Activated naive CD8-positive, alpha-beta T cell treated with anti-CD3 and anti-CD28 coated beads for 36 hours (primary cell): ENCODE measurements at regions not wholly inside any gene's neighbourhood (a gene's known extent, or its start where the extent isn't known, plus 50 kb on each side); places are given as distances from the start of the nearest gene placed in this dataset.
"Not testable (repeated sequence)": the region's sequence is repeated elsewhere in the genome, so short reads cannot be mapped to it uniquely, and the experiment has no call there.

Experiments used
- DNase-seq: peaks from one replicate; pipeline ENCODE4 v3.0.0; 2021
- H3K27ac Mint-ChIP-seq: one replicate; pipeline ENCODE4 v1.8.0; 2022; ENCODE audit warnings: mild to moderate bottlenecking, moderate library complexity, mixed read lengths
- H3K27me3 Mint-ChIP-seq: one replicate; pipeline ENCODE4 v1.8.0; 2022; ENCODE audit warnings: mild to moderate bottlenecking, mixed read lengths
- H3K36me3 Mint-ChIP-seq: one replicate; pipeline ENCODE4 v1.8.0; 2021; ENCODE audit warnings: mild to moderate bottlenecking, mixed read lengths
- H3K4me1 Mint-ChIP-seq: one replicate; pipeline ENCODE4 v1.8.0; 2021; ENCODE audit warnings: mixed read lengths
- H3K4me3 Mint-ChIP-seq: one replicate; pipeline ENCODE4 v1.8.0; 2022; ENCODE audit warnings: mild to moderate bottlenecking, moderate library complexity, mixed read lengths
- H3K9me3 Mint-ChIP-seq: one replicate; pipeline ENCODE4 v1.8.0; 2022; ENCODE audit warnings: mixed read lengths

- H3K27ac Mint-ChIP-seq, result no peak overlapping the region
- H3K27me3 Mint-ChIP-seq, result no peaks in the 10 kb centered on the region
- no peaks in the 10 kb centered on the region for H3K36me3 Mint-ChIP-seq
- DNase-seq, result no peak
- peaks cover 1% of the 10 kb centered on the region for H3K9me3 Mint-ChIP-seq
- H3K4me1 Mint-ChIP-seq, result no peaks in the 10 kb centered on the region
- H3K4me3 Mint-ChIP-seq, result no peak overlapping the region
These were observed 130.3 kb upstream of the FAM98A start for GRCh38 chr2:33729353-33729752.

GRCh38 chr2:33728106-33728505 lies 129.0 kb upstream of the FAM98A start:
- H3K9me3 Mint-ChIP-seq, result peaks cover 1% of the 10 kb centered on the region
- no peak overlapping the region for H3K4me3 Mint-ChIP-seq
- H3K4me1 Mint-ChIP-seq, result no peaks in the 10 kb centered on the region
- H3K36me3 Mint-ChIP-seq, result no peaks in the 10 kb centered on the region
- DNase-seq, result no peak
- H3K27me3 Mint-ChIP-seq, result no peaks in the 10 kb centered on the region
- H3K27ac Mint-ChIP-seq, result no peak overlapping the region

- Mint-ChIP-seq H3K4me1 (no peaks in the 10 kb centered on the region), H3K4me3 (no peak overlapping the region), H3K27ac (no peak overlapping the region), H3K27me3 (no peaks in the 10 kb centered on the region), H3K36me3 (no peaks in the 10 kb centered on the region), H3K9me3 (peaks cover 1% of the 10 kb centered on the region)
- DNase-seq, result no peak
These were observed 128.4 kb upstream of the FAM98A start for GRCh38 chr2:33727361-33728032.

- Mint-ChIP-seq H3K36me3 (no peaks in the 10 kb centered on the region), H3K27ac (no peak overlapping the region), H3K27me3 (no peaks in the 10 kb centered on the region), H3K4me3 (no peak overlapping the region), H3K9me3 (peaks cover 1% of the 10 kb centered on the region), H3K4me1 (no peaks in the 10 kb centered on the region)
- DNase-seq, result no peak
These were observed 127.3 kb upstream of the FAM98A start for GRCh38 chr2:33726415-33726814.

GRCh38 chr2:33723329-33723728 lies 124.2 kb upstream of the FAM98A start:
- Mint-ChIP-seq H3K4me3 (no peak overlapping the region), H3K27ac (no peak overlapping the region), H3K4me1 (no peaks in the 10 kb centered on the region), H3K9me3 (peaks cover 1% of the 10 kb centered on the region), H3K36me3 (no peaks in the 10 kb centered on the region), H3K27me3 (no peaks in the 10 kb centered on the region)
- DNase-seq, result no peak

- peaks cover 12% of the 10 kb centered on the region for H3K27me3 Mint-ChIP-seq
- H3K27ac Mint-ChIP-seq, result no peak overlapping the region
- H3K36me3 Mint-ChIP-seq, result no peaks in the 10 kb centered on the region
- H3K4me1 Mint-ChIP-seq, result no peaks in the 10 kb centered on the region
- H3K4me3 Mint-ChIP-seq, result no peak overlapping the region
- DNase-seq, result no peak
- H3K9me3 Mint-ChIP-seq, result no peaks in the 10 kb centered on the region
These were observed 120.0 kb upstream of the FAM98A start for GRCh38 chr2:33719067-33719466.

GRCh38 chr2:33712674-33713073 lies 113.6 kb upstream of the FAM98A start:
- DNase-seq, result no peak
- no peaks in the 10 kb centered on the region for H3K4me1 Mint-ChIP-seq
- H3K36me3 Mint-ChIP-seq, result no peaks in the 10 kb centered on the region
- H3K4me3 Mint-ChIP-seq, result no peak overlapping the region
- H3K27me3 Mint-ChIP-seq, result peaks cover 12% of the 10 kb centered on the region
- no peaks in the 10 kb centered on the region for H3K9me3 Mint-ChIP-seq
- no peak overlapping the region for H3K27ac Mint-ChIP-seq

GRCh38 chr2:33709951-33710350 lies 110.9 kb upstream of the FAM98A start:
- no peak overlapping the region for H3K4me3 Mint-ChIP-seq
- H3K36me3 Mint-ChIP-seq, result no peaks in the 10 kb centered on the region
- no peaks in the 10 kb centered on the region for H3K9me3 Mint-ChIP-seq
- H3K4me1 Mint-ChIP-seq, result no peaks in the 10 kb centered on the region
- H3K27ac Mint-ChIP-seq, result no peak overlapping the region
- peaks cover 3% of the 10 kb centered on the region for H3K27me3 Mint-ChIP-seq
- no peak for DNase-seq

GRCh38 chr2:33707312-33707711 lies 108.2 kb upstream of the FAM98A start:
- H3K27ac Mint-ChIP-seq, result no peak overlapping the region
- H3K27me3 Mint-ChIP-seq, result no peaks in the 10 kb centered on the region
- H3K36me3 Mint-ChIP-seq, result no peaks in the 10 kb centered on the region
- H3K4me1 Mint-ChIP-seq, result no peaks in the 10 kb centered on the region
- no peak for DNase-seq
- no peak overlapping the region for H3K4me3 Mint-ChIP-seq
- no peaks in the 10 kb centered on the region for H3K9me3 Mint-ChIP-seq

- Mint-ChIP-seq H3K36me3 (no peaks in the 10 kb centered on the region), H3K9me3 (no peaks in the 10 kb centered on the region), H3K27me3 (no peaks in the 10 kb centered on the region), H3K27ac (no peak overlapping the region), H3K4me3 (no peak overlapping the region), H3K4me1 (no peaks in the 10 kb centered on the region)
- DNase-seq, result no peak
These were observed 107.3 kb upstream of the FAM98A start for GRCh38 chr2:33706410-33706809.

- H3K9me3 Mint-ChIP-seq, result no peaks in the 10 kb centered on the region
- H3K4me3 Mint-ChIP-seq, result no peak overlapping the region
- H3K36me3 Mint-ChIP-seq, result no peaks in the 10 kb centered on the region
- no peak for DNase-seq
- H3K27me3 Mint-ChIP-seq, result no peaks in the 10 kb centered on the region
- H3K4me1 Mint-ChIP-seq, result no peaks in the 10 kb centered on the region
- no peak overlapping the region for H3K27ac Mint-ChIP-seq
These were observed 105.3 kb upstream of the FAM98A start for GRCh38 chr2:33704406-33704855.

GRCh38 chr2:33696234-33696633 lies 97.1 kb upstream of the FAM98A start:
- H3K4me1 Mint-ChIP-seq, result no peaks in the 10 kb centered on the region
- no peak for DNase-seq
- H3K4me3 Mint-ChIP-seq, result no peak overlapping the region
- peaks cover 17% of the 10 kb centered on the region for H3K27me3 Mint-ChIP-seq
- H3K36me3 Mint-ChIP-seq, result peaks cover 3% of the 10 kb centered on the region
- H3K9me3 Mint-ChIP-seq, result peaks cover 16% of the 10 kb centered on the region
- H3K27ac Mint-ChIP-seq, result no peak overlapping the region

GRCh38 chr2:33694904-33695303 lies 95.8 kb upstream of the FAM98A start:
- no peak overlapping the region for H3K4me3 Mint-ChIP-seq
- no peaks in the 10 kb centered on the region for H3K4me1 Mint-ChIP-seq
- H3K9me3 Mint-ChIP-seq, result peaks cover 24% of the 10 kb centered on the region
- H3K36me3 Mint-ChIP-seq, result peaks cover 3% of the 10 kb centered on the region
- no peak overlapping the region for H3K27ac Mint-ChIP-seq
- no peak for DNase-seq
- peaks cover 17% of the 10 kb centered on the region for H3K27me3 Mint-ChIP-seq

- H3K36me3 Mint-ChIP-seq, result not testable (repeated sequence)
- peaks cover 40% of the 10 kb centered on the region for H3K9me3 Mint-ChIP-seq
These were observed 91.6 kb upstream of the FAM98A start for GRCh38 chr2:33690686-33691085.

GRCh38 chr2:33681364-33681757 lies 82.3 kb upstream of the FAM98A start:
- Mint-ChIP-seq H3K27ac (no peak overlapping the region), H3K36me3 (no peaks in the 10 kb centered on the region), H3K27me3 (peaks cover 5% of the 10 kb centered on the region), H3K9me3 (peaks cover 7% of the 10 kb centered on the region), H3K4me3 (no peak overlapping the region), H3K4me1 (no peaks in the 10 kb centered on the region)
- no peak for DNase-seq

More at GRCh38 chr2:33690686-33691085, 91.6 kb upstream of the FAM98A start:
- H3K4me3 Mint-ChIP-seq, H3K4me1 Mint-ChIP-seq, H3K27me3 Mint-ChIP-seq, H3K27ac Mint-ChIP-seq, DNase-seq: not testable (repeated sequence)

GRCh38 chr2:33680644-33681363 lies 81.7 kb upstream of the FAM98A start:
- no peak for DNase-seq
- no peak overlapping the region for H3K4me3 Mint-ChIP-seq
- no peaks in the 10 kb centered on the region for H3K36me3 Mint-ChIP-seq
- peaks cover 6% of the 10 kb centered on the region for H3K9me3 Mint-ChIP-seq
- H3K27ac Mint-ChIP-seq, result no peak overlapping the region
- H3K27me3 Mint-ChIP-seq, result peaks cover 5% of the 10 kb centered on the region
- no peaks in the 10 kb centered on the region for H3K4me1 Mint-ChIP-seq
